ENCODE measurements at regions not wholly inside any gene's neighbourhood (a gene's known extent, or its start where the extent isn't known, plus 50 kb on each side); places are given as distances from the start of the nearest gene placed in this dataset.

DNA sequence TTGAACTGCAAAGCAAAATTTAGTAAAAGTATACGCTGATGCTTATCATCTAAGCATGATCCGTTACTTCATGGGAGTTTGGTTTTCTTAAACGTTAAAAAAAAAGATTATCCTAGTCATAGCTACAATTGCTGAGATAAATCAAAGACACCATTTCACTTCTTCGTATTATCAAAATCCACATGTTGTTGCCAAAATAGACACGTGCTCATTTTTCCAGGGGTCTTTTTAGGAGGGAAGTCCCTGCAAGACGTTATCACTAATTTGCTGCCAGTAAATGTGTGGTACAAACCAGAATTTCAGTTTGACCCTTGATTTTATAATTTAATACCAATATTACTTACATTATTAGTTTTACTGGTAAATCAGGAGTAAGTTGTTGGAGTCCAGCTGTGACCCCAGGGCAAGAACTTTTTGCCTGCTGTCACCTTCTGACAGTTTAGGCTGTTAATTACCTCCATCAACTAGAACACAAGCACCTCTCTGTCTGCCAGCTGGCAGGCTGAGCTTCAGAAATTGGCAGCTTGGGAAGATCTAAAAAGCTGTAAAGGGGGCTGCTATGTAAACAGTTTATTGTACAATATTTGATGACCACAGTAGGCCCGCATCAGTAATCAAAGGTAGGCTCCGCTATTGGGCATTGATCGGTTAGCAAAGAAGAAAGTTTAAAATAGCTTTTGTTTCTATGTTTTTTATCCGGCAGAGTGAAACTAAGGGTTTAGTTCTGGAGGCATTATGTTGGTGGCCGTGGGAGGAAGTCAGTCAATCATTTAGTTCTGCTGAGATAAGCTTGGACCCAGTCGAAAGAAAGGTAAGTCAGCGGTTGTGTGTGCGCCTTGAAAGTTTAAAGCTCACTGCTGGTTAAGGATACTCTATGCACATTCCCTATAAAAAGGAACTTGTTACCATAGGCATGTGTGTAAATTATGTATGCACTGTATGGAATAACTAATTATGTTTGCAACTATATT is 196.4 kb downstream of the FBXO8 start:
- TF ChIP-seq EZH2phosphoT487 (IDR thresholded peaks at IDR 0.05; ENCODE audit: borderline replicate concordance, low read length), result no peak
- TF ChIP-seq, protein P1, sequence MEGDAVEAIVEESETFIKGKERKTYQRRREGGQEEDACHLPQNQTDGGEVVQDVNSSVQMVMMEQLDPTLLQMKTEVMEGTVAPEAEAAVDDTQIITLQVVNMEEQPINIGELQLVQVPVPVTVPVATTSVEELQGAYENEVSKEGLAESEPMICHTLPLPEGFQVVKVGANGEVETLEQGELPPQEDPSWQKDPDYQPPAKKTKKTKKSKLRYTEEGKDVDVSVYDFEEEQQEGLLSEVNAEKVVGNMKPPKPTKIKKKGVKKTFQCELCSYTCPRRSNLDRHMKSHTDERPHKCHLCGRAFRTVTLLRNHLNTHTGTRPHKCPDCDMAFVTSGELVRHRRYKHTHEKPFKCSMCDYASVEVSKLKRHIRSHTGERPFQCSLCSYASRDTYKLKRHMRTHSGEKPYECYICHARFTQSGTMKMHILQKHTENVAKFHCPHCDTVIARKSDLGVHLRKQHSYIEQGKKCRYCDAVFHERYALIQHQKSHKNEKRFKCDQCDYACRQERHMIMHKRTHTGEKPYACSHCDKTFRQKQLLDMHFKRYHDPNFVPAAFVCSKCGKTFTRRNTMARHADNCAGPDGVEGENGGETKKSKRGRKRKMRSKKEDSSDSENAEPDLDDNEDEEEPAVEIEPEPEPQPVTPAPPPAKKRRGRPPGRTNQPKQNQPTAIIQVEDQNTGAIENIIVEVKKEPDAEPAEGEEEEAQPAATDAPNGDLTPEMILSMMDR (IDR thresholded peaks at IDR 0.05; ENCODE audit: low read depth, low read length, poor library complexity, severe bottlenecking), result no peak
- no peak overlapping the region for H3K4me3 ChIP-seq (ENCODE audit: low read length)
- H3K27me3 ChIP-seq (ENCODE audit: control insufficient read depth, low read length), result no peaks in the 10 kb centered on the region
- no peaks in the 10 kb centered on the region for H3K79me2 ChIP-seq (ENCODE audit: control insufficient read depth, low read length)
- no peak overlapping the region for H3K27ac ChIP-seq (ENCODE audit: low read depth, low read length)
- no peaks in the 10 kb centered on the region for H3K4me1 ChIP-seq (ENCODE audit: control insufficient read depth, low read length)
- no peaks in the 10 kb centered on the region for H3K9me2 ChIP-seq (replicated peaks; ENCODE audit: control insufficient read depth, low read length)
- no peaks in the 10 kb centered on the region for H3F3A ChIP-seq (ENCODE audit: control insufficient read depth, insufficient read depth)
- no peaks in the 10 kb centered on the region for H4K20me1 ChIP-seq (ENCODE audit: control insufficient read depth, insufficient read depth, low read depth, low read length)
- no peaks in the 10 kb centered on the region for H3K36me3 ChIP-seq (ENCODE audit: control insufficient read depth, low read length)
- no peaks in the 10 kb centered on the region for H3K9me3 ChIP-seq (ENCODE audit: control insufficient read depth, insufficient read depth, low read length)
- no peak overlapping the region for H3K4me2 ChIP-seq (ENCODE audit: low read length)

DNA sequence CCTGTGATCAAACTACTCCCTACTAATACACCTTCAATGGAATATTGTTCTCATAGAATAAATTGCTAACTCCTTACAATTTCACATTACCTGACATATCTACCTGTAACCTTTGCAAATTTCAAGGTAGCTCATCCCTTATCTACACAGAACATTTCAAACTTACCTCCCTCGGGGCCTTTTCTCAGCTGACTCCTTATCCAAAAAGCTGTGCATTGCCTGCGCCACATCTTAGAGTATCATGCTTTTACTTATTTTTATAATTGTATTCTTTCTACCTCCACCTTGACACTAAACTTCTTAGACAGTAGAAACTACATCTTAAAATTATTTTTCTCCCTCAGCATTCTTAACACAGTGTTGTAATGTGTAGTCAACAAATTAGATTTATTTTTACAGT is 198.5 kb downstream of the FBXO8 start:
- Histone ChIP-seq H3K4me3 (ENCODE audit: low read length) (no peak overlapping the region), H3F3A (ENCODE audit: control insufficient read depth, insufficient read depth) (no peaks in the 10 kb centered on the region), H3K9me2 (replicated peaks; ENCODE audit: control insufficient read depth, low read length) (no peaks in the 10 kb centered on the region), H3K79me2 (ENCODE audit: control insufficient read depth, low read length) (no peaks in the 10 kb centered on the region), H3K4me1 (ENCODE audit: control insufficient read depth, low read length) (no peaks in the 10 kb centered on the region), H3K4me2 (ENCODE audit: low read length) (no peak overlapping the region), H3K9me3 (ENCODE audit: control insufficient read depth, insufficient read depth, low read length) (no peaks in the 10 kb centered on the region), H3K36me3 (ENCODE audit: control insufficient read depth, low read length) (no peaks in the 10 kb centered on the region), H3K27me3 (ENCODE audit: control insufficient read depth, low read length) (no peaks in the 10 kb centered on the region), H4K20me1 (ENCODE audit: control insufficient read depth, insufficient read depth, low read depth, low read length) (no peaks in the 10 kb centered on the region), H3K27ac (ENCODE audit: low read depth, low read length) (no peak overlapping the region)
- no peak for TF ChIP-seq EZH2phosphoT487 (IDR thresholded peaks at IDR 0.05; ENCODE audit: borderline replicate concordance, low read length)
- TF ChIP-seq, protein P1 (IDR thresholded peaks at IDR 0.05; ENCODE audit: low read depth, low read length, poor library complexity, severe bottlenecking), result no peak

DNA sequence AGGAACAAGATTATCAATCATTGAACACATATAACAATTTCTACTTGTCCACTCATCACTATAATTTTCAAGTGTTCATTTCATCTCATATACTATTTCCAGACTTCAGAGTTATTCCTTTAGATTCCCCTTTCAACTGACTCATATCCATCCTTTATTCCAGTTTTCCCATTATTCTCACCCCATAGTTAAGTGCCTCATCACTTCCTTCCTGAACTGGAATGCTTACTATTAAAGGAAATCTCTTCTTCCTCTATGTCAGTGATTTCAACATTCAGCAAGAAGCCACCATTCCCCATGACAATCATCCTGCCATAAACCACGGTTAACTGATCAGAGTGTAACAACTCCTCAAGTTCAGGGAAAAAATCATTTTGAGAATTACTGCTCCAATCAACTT is 198.9 kb downstream of the FBXO8 start:
- H3F3A ChIP-seq (ENCODE audit: control insufficient read depth, insufficient read depth), result no peaks in the 10 kb centered on the region
- H3K4me1 ChIP-seq (ENCODE audit: control insufficient read depth, low read length), result no peaks in the 10 kb centered on the region
- H3K9me2 ChIP-seq (replicated peaks; ENCODE audit: control insufficient read depth, low read length), result no peaks in the 10 kb centered on the region
- no peak for TF ChIP-seq EZH2phosphoT487 (IDR thresholded peaks at IDR 0.05; ENCODE audit: borderline replicate concordance, low read length)
- TF ChIP-seq, protein P1 (IDR thresholded peaks at IDR 0.05; ENCODE audit: low read depth, low read length, poor library complexity, severe bottlenecking), result no peak
- no peaks in the 10 kb centered on the region for H3K27me3 ChIP-seq (ENCODE audit: control insufficient read depth, low read length)
- no peak overlapping the region for H3K4me3 ChIP-seq (ENCODE audit: low read length)
- no peaks in the 10 kb centered on the region for H3K79me2 ChIP-seq (ENCODE audit: control insufficient read depth, low read length)
- no peaks in the 10 kb centered on the region for H3K9me3 ChIP-seq (ENCODE audit: control insufficient read depth, insufficient read depth, low read length)
- no peaks in the 10 kb centered on the region for H4K20me1 ChIP-seq (ENCODE audit: control insufficient read depth, insufficient read depth, low read depth, low read length)
- no peaks in the 10 kb centered on the region for H3K36me3 ChIP-seq (ENCODE audit: control insufficient read depth, low read length)
- no peak overlapping the region for H3K4me2 ChIP-seq (ENCODE audit: low read length)
- no peak overlapping the region for H3K27ac ChIP-seq (ENCODE audit: low read depth, low read length)
